ENCODE measurements at regions not wholly inside any gene's neighbourhood (a gene's known extent, or its start where the extent isn't known, plus 50 kb on each side); places are given as distances from the start of the nearest gene placed in this dataset.

- TF ChIP-seq POU2F2 (IDR thresholded peaks at IDR 0.05; ENCODE audit: borderline replicate concordance, low read depth, low read length) = no peak
- no peak for TF ChIP-seq POLR2A (IDR thresholded peaks at IDR 0.05; ENCODE audit: low read depth, low read length)
- TF ChIP-seq SRF (IDR thresholded peaks at IDR 0.05; ENCODE audit: low read depth in 2 of 2, low read length in 2 of 2) = no peak
- TF ChIP-seq YY1 (IDR thresholded peaks at IDR 0.05; ENCODE audit: low read depth, low read length) = no peak
- TF ChIP-seq HDAC2 (IDR thresholded peaks at IDR 0.05) = no peak
- no peak for TF ChIP-seq CTCF (IDR thresholded peaks at IDR 0.05 in 2 of 3, conservative IDR thresholded peaks at IDR 0.05 in 1 of 3; ENCODE audit: control insufficient read depth in 2 of 3, extremely low read depth in 1 of 3, insufficient read depth in 1 of 3, low read depth in 3 of 3, low read length in 3 of 3)
- no peak for TF ChIP-seq NR2F1 (conservative IDR thresholded peaks at IDR 0.05)
- TF ChIP-seq POLR2AphosphoS5 (IDR thresholded peaks at IDR 0.05; ENCODE audit: low read length) = no peak
- TF ChIP-seq, protein P1, sequence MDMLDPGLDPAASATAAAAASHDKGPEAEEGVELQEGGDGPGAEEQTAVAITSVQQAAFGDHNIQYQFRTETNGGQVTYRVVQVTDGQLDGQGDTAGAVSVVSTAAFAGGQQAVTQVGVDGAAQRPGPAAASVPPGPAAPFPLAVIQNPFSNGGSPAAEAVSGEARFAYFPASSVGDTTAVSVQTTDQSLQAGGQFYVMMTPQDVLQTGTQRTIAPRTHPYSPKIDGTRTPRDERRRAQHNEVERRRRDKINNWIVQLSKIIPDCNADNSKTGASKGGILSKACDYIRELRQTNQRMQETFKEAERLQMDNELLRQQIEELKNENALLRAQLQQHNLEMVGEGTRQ (IDR thresholded peaks at IDR 0.05; ENCODE audit: borderline replicate concordance, low read depth, low read length) = no peak
- no peak for TF ChIP-seq E2F4 (IDR thresholded peaks at IDR 0.05; ENCODE audit: low read depth, low read length)
- TF ChIP-seq GABPA (IDR thresholded peaks at IDR 0.05; ENCODE audit: low read depth) = no peak
- TF ChIP-seq, protein P2, sequence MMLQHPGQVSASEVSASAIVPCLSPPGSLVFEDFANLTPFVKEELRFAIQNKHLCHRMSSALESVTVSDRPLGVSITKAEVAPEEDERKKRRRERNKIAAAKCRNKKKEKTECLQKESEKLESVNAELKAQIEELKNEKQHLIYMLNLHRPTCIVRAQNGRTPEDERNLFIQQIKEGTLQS (IDR thresholded peaks at IDR 0.05; ENCODE audit: borderline replicate concordance, extremely low read depth, low read depth, low read length) = no peak
- no peak for TF ChIP-seq WRNIP1 (IDR thresholded peaks at IDR 0.05; ENCODE audit: borderline replicate concordance, low read depth, low read length)
- no peak for TF ChIP-seq CEBPB (IDR thresholded peaks at IDR 0.05; ENCODE audit: borderline replicate concordance in 1 of 2, low read depth in 2 of 2, low read length in 2 of 2)
These were observed 262.9 kb downstream of the DIRAS2 start for GRCh38 chr9:90379771-90380170.
